Endothelial cell (in vitro differentiated cells): ENCODE measurements at regions not wholly inside any gene's neighbourhood (a gene's known extent, or its start where the extent isn't known, plus 50 kb on each side); places are given as distances from the start of the nearest gene placed in this dataset.

ENCODE experiments used
- DNase-seq: peaks from one replicate; pipeline ENCODE4 v3.0.0; 2021; ENCODE audit warnings: low spot score
- H3K27ac Mint-ChIP-seq: one replicate; pipeline ENCODE4 v1.8.0; 2021; ENCODE audit warnings: mixed read lengths, inconsistent platforms; ENCODE audit not compliant: unreplicated experiment
- H3K27me3 Mint-ChIP-seq: one replicate; pipeline ENCODE4 v1.8.0; 2021; ENCODE audit warnings: mild to moderate bottlenecking, moderate library complexity, mixed read lengths, inconsistent platforms; ENCODE audit not compliant: unreplicated experiment
- H3K36me3 Mint-ChIP-seq: one replicate; pipeline ENCODE4 v1.8.0; 2021; ENCODE audit warnings: mild to moderate bottlenecking, low read depth, mixed read lengths, inconsistent platforms; ENCODE audit not compliant: unreplicated experiment
- H3K4me1 Mint-ChIP-seq: one replicate; pipeline ENCODE4 v1.8.0; 2021; ENCODE audit warnings: mild to moderate bottlenecking, mixed read lengths, inconsistent platforms; ENCODE audit not compliant: unreplicated experiment
- H3K4me3 Mint-ChIP-seq: one replicate; pipeline ENCODE4 v1.8.0; 2021; ENCODE audit warnings: mild to moderate bottlenecking, mixed read lengths, inconsistent platforms; ENCODE audit not compliant: unreplicated experiment
- H3K9me3 Mint-ChIP-seq: one replicate; pipeline ENCODE4 v1.8.0; 2021; ENCODE audit warnings: mixed read lengths, inconsistent platforms; ENCODE audit not compliant: unreplicated experiment
- TF ChIP-seq, protein P1 (sequence below): fragments of 200-600 bp; sonication (generic); IDR thresholded peaks from one replicate; pipeline ENCODE4 v1.5.0; 2021; ENCODE audit warnings: antibody characterized with exemption; ENCODE audit not compliant: unreplicated experiment

DNA sequence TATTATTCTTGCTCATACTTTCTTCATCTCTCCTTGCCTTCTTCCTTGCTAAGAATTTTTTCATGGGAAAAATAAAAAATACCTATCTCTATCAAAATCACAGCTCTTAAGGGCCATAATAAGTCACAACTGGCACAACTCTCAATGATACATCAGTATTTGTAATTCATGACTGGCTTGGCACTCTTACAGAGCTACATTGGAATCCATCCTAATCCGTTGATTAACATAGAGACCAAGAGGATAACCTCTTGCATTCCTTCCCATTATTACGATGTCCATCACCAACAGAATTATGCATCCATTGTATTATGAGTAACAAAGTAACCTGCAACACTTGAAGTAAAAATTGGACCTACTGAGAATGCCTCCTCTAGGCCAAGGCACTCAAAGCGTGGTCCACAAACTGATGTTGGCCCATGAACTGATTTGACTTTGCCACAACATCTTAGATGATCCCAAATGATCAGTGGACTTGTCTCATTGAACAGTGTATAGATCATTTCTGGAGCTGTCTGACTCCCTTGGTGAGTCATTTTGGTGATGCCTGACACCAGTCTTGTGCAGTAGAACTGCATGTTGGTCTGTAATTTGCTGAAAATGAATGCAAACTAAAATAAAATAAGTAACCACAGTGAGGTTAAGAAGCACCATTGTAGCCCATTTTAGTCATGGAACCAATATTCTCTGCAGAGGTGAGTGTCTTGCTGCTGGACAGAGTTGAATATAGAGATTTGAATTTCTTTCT is 163.2 kb downstream of the AXIN2 start:
- DNase-seq: no peak
- TF ChIP-seq, protein P1, sequence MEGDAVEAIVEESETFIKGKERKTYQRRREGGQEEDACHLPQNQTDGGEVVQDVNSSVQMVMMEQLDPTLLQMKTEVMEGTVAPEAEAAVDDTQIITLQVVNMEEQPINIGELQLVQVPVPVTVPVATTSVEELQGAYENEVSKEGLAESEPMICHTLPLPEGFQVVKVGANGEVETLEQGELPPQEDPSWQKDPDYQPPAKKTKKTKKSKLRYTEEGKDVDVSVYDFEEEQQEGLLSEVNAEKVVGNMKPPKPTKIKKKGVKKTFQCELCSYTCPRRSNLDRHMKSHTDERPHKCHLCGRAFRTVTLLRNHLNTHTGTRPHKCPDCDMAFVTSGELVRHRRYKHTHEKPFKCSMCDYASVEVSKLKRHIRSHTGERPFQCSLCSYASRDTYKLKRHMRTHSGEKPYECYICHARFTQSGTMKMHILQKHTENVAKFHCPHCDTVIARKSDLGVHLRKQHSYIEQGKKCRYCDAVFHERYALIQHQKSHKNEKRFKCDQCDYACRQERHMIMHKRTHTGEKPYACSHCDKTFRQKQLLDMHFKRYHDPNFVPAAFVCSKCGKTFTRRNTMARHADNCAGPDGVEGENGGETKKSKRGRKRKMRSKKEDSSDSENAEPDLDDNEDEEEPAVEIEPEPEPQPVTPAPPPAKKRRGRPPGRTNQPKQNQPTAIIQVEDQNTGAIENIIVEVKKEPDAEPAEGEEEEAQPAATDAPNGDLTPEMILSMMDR: no peak
- no peaks in the 10 kb centered on the region for H3K9me3 Mint-ChIP-seq
- peaks cover 7% of the 10 kb centered on the region for H3K4me1 Mint-ChIP-seq
- no peak overlapping the region for H3K27ac Mint-ChIP-seq
- H3K27me3 Mint-ChIP-seq: peaks cover 2% of the 10 kb centered on the region
- H3K4me3 Mint-ChIP-seq: no peak overlapping the region
- peaks cover 3% of the 10 kb centered on the region for H3K36me3 Mint-ChIP-seq

DNA sequence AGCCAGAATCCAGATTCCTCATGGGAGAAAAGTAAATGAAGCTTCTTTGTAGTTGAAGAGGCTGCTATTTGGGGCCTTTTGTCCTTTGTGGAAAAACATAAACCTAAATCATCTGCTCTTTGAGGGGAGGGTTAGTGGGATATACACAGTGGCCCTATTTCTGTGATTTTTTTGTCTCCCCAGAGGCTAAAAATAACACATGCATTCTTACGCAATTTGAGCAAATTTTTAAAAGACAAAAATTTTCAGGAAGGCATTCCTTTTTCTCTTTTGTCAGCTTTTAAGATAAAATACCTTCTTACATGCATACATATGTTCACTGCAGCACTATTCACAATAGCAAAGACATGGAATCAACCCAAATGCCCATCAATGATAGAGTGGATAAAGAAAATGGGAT is 165.5 kb downstream of the AXIN2 start:
- H3K27ac Mint-ChIP-seq: no peak overlapping the region
- H3K36me3 Mint-ChIP-seq: peaks cover 3% of the 10 kb centered on the region
- no peaks in the 10 kb centered on the region for H3K9me3 Mint-ChIP-seq
- H3K4me1 Mint-ChIP-seq: peaks cover 7% of the 10 kb centered on the region
- TF ChIP-seq, protein P1: no peak
- peaks cover 5% of the 10 kb centered on the region for H3K27me3 Mint-ChIP-seq
- DNase-seq: no peak
- H3K4me3 Mint-ChIP-seq: no peak overlapping the region

DNA sequence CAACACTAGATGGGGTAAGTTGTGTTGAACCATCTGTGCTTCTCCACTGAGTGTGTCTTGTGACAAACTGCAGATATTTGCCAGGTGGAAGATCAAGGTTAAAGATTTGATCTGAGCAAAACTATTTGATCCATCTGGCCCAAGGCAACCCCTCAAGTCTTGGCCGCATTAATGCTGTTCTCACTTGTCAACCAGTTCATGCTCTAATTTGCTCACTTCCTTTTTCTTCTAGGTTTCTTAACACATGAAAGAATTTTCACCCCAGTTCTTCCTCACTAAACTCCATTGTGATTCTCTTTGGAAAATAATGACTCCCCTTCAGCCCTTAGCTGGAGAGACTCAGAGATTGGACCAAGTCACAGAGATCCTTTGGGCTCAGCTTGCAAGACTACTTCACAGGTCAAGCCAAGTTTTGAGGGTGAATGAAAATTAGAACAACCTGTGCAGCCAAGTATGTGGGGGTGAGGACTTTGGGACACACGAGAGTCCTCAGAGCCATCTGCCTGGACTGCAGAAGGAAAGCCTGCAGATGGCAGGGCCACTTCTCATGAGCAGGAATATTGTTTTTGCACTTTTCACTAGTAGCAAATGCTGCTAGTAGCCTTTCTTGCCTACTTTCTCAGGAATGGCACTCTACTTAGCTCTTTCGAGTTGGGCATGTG is 166.5 kb downstream of the AXIN2 start:
- Mint-ChIP-seq H3K27ac (no peak overlapping the region), H3K27me3 (peaks cover 5% of the 10 kb centered on the region), H3K36me3 (peaks cover 3% of the 10 kb centered on the region), H3K4me1 (peaks cover 7% of the 10 kb centered on the region), H3K4me3 (no peak overlapping the region), H3K9me3 (no peaks in the 10 kb centered on the region)
- no peak for DNase-seq
- TF ChIP-seq, protein P1: no peak

DNA sequence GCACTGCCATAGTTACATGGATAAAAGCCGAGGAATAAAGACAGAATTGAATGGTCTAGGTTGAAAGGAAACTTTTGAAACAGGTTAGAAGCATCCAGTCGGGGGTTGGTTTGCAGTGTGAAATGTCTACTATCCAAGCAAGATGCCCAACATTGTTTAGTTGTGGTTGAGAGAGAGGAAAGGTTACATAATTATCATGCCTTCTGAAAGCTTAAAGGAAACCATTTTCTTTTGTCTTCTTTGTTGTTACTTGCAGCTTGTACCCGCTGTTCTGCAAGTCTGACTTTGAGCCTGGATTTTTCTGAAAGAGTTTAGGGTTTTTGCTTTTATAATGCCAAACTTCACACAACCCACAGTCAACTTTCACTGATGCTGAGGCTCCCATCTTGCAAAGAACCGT is 167.9 kb downstream of the AXIN2 start:
- TF ChIP-seq, protein P1: no peak
- H3K4me1 Mint-ChIP-seq: peaks cover 7% of the 10 kb centered on the region
- H3K36me3 Mint-ChIP-seq: no peaks in the 10 kb centered on the region
- H3K9me3 Mint-ChIP-seq: no peaks in the 10 kb centered on the region
- H3K27me3 Mint-ChIP-seq: peaks cover 5% of the 10 kb centered on the region
- DNase-seq: no peak
- H3K4me3 Mint-ChIP-seq: no peak overlapping the region
- H3K27ac Mint-ChIP-seq: no peak overlapping the region

DNA sequence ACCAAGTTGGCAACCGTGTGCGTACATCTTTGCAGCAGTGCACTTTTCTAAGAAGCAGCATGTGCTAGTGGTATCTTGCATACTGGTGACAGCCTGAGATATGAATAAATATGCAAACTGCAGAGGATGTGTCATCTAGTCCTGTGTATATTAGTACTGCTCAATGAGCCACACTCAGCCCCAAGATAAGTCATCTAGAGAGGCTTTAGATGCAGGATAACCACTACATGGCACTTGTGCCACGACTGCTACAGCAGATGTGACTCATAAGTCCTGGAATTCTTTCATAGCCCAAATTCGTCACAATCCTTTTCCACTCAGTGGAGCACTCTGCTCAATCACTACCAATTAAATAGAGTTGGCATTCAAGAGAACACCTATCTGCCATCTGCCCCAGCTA is 171.5 kb downstream of the AXIN2 start:
- Mint-ChIP-seq H3K4me3 (no peak overlapping the region), H3K9me3 (no peaks in the 10 kb centered on the region), H3K4me1 (peaks cover 7% of the 10 kb centered on the region), H3K27me3 (peaks cover 3% of the 10 kb centered on the region), H3K36me3 (no peaks in the 10 kb centered on the region), H3K27ac (no peak overlapping the region)
- no peak for DNase-seq
- TF ChIP-seq, protein P1: no peak
